ENCODE measurements at regions not wholly inside any gene's neighbourhood (a gene's known extent, or its start where the extent isn't known, plus 50 kb on each side); places are given as distances from the start of the nearest gene placed in this dataset.

- no peak overlapping the region for H3K4me3 Mint-ChIP-seq
- no peaks in the 10 kb centered on the region for H3K9me3 Mint-ChIP-seq
- H3K27ac Mint-ChIP-seq, result no peak overlapping the region
- no peaks in the 10 kb centered on the region for H3K27me3 Mint-ChIP-seq (ENCODE audit: low read depth)
- no peaks in the 10 kb centered on the region for H3K36me3 Mint-ChIP-seq
- peaks cover 13% of the 10 kb centered on the region for H3K4me1 Mint-ChIP-seq
- TF ChIP-seq CTCF (IDR thresholded peaks at IDR 0.05; ENCODE audit: unreplicated experiment), result no peak
- no peak for DNase-seq (ENCODE audit: low spot score in 2 of 2, unreplicated experiment in 2 of 2)
These were observed 315.5 kb downstream of the IRX1 start for GRCh38 chr5:3911111-3911510.

DNA sequence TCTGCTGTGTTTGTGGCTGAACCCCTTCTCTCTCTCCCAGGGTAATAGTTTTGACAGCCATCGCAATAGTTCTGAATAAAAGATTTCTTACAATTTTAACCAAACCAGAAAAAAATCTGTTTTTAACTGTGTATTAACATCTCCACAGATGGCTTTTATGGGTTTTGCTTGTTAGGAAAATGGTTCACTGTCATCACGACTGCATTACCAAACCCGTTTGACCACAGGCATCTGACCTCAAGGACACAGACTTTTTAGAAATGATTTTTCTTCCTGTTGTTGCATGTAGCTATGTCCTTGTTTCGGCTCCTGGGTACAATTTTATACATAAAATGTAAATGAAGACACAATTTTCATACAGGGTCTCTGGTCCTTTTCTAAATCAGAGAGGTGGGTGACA, 316.1 kb downstream of the IRX1 start:
- TF ChIP-seq CTCF (IDR thresholded peaks at IDR 0.05; ENCODE audit: unreplicated experiment), result no peak
- Mint-ChIP-seq H3K27ac (no peak overlapping the region), H3K9me3 (no peaks in the 10 kb centered on the region), H3K36me3 (no peaks in the 10 kb centered on the region), H3K27me3 (ENCODE audit: low read depth) (no peaks in the 10 kb centered on the region), H3K4me1 (peaks cover 13% of the 10 kb centered on the region), H3K4me3 (no peak overlapping the region)
- no peak for DNase-seq (ENCODE audit: low spot score in 2 of 2, unreplicated experiment in 2 of 2)

DNA sequence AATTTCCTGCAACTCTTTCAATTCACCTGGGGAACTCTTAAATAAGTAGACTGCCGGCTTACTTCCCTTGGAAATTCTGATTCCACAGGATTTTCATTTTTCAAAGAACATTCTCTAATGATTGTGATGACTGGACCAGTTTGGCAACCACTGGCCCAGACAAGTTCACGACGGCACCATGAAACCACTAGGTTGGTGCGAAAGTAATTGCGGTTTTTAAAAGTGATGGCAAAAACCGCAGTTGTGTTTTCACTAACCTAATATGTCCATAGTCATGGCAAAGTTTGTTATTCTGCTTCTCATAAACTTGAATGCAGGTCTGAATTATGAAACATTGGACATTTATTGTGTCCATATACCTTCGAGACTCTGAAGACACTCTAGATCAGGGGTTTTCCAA, 317.2 kb downstream of the IRX1 start:
- DNase-seq (ENCODE audit: low spot score in 2 of 2, unreplicated experiment in 2 of 2), result no peak
- Mint-ChIP-seq H3K4me1 (peaks cover 13% of the 10 kb centered on the region), H3K27me3 (ENCODE audit: low read depth) (no peaks in the 10 kb centered on the region), H3K36me3 (no peaks in the 10 kb centered on the region), H3K4me3 (no peak overlapping the region), H3K27ac (no peak overlapping the region), H3K9me3 (peaks cover 3% of the 10 kb centered on the region)
- TF ChIP-seq CTCF (IDR thresholded peaks at IDR 0.05; ENCODE audit: unreplicated experiment), result no peak

DNA sequence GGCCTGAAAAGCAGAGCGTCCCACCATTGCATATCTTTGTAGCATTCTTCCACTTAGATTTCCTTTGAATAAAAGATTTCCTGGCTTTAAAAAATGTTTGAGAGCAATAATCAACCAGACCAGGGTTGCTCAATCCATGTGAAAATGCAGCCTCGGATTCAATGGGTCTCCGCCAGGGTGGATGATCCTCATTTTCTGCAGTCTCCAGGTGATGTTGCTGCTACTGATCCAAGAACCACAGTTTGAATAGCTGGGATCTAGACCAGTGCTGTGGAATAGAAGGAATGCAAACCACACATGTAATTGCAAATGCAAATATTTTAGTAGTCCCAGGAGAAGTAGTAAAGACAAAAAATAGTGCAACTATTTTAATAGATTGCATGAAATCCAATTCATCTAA, 317.6 kb downstream of the IRX1 start:
- peaks cover 3% of the 10 kb centered on the region for H3K9me3 Mint-ChIP-seq
- H3K36me3 Mint-ChIP-seq, result no peaks in the 10 kb centered on the region

DNA sequence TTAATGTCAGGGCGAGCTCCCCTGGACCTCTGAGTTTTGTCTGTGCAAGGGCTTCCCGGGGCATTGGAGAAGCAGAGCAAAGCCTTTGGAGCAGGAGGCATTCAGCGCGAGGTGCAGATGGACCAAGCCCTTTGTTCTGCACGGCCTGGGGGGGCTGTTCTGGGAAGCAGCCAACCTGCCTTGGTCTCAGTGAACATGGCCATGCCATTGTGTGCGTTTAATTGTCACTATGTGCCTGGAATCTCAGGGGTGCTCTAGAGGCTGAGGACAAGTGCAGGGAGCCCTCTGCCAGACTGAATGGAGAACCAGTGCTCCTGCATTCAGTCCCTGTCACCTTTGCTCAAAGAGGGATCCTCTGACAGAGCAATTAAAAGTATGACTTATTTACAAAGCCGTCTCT, 329.4 kb downstream of the IRX1 start:
- TF ChIP-seq CTCF (IDR thresholded peaks at IDR 0.05; ENCODE audit: unreplicated experiment), result no peak
- Mint-ChIP-seq H3K9me3 (peaks cover 13% of the 10 kb centered on the region), H3K27me3 (ENCODE audit: low read depth) (peaks cover 2% of the 10 kb centered on the region), H3K4me3 (no peak overlapping the region), H3K4me1 (peaks cover 7% of the 10 kb centered on the region), H3K36me3 (no peaks in the 10 kb centered on the region), H3K27ac (no peak overlapping the region)
- no peak for DNase-seq (ENCODE audit: low spot score in 2 of 2, unreplicated experiment in 2 of 2)

More for the DNA sequence above, 317.6 kb downstream of the IRX1 start:
- no peak for DNase-seq (ENCODE audit: low spot score in 2 of 2, unreplicated experiment in 2 of 2)
- no peak overlapping the region for H3K4me3 Mint-ChIP-seq
- H3K27ac Mint-ChIP-seq, result no peak overlapping the region
- no peaks in the 10 kb centered on the region for H3K27me3 Mint-ChIP-seq (ENCODE audit: low read depth)
- TF ChIP-seq CTCF (IDR thresholded peaks at IDR 0.05; ENCODE audit: unreplicated experiment), result no peak
- H3K4me1 Mint-ChIP-seq, result peaks cover 13% of the 10 kb centered on the region

- Mint-ChIP-seq H3K4me3 (no peak overlapping the region), H3K9me3 (peaks cover 7% of the 10 kb centered on the region)
- DNase-seq (ENCODE audit: low spot score in 2 of 2, unreplicated experiment in 2 of 2), result no peak
These were observed 330.3 kb downstream of the IRX1 start for GRCh38 chr5:3925935-3926334.

More at GRCh38 chr5:3925935-3926334, 330.3 kb downstream of the IRX1 start:
- Mint-ChIP-seq H3K27ac (no peak overlapping the region), H3K27me3 (ENCODE audit: low read depth) (peaks cover 2% of the 10 kb centered on the region), H3K4me1 (peaks cover 7% of the 10 kb centered on the region), H3K36me3 (no peaks in the 10 kb centered on the region)
- TF ChIP-seq CTCF (IDR thresholded peaks at IDR 0.05; ENCODE audit: unreplicated experiment), result no peak
